A673 (cell line): ENCODE measurements at regions not wholly inside any gene's neighbourhood (a gene's known extent, or its start where the extent isn't known, plus 50 kb on each side); places are given as distances from the start of the nearest gene placed in this dataset.
A peak's percentile ranks its signal among the peaks of the same experiment; 100 is the strongest.

Source experiments
- BruUV-seq: library from RNA; stranded (reverse); fragments of 400-500 nt; replicated peaks from 2 replicates; lab custom pipeline; 2021; lab: Mats Ljungman, UMichigan
- CTCF ChIA-PET: fragments of 300-600 bp; sonication (Branson Sonifier 250); formaldehyde crosslinking; loops from one replicate; lab custom pipeline; 2022; ENCODE audit warnings: antibody characterized with exemption; lab: Charles Lee
- POLR2A ChIA-PET: fragments of 300-600 bp; sonication (Branson Sonifier 250); formaldehyde crosslinking; loops from one replicate; lab custom pipeline; 2022; ENCODE audit warnings: antibody characterized with exemption; ENCODE audit not compliant: low non-redundant PET; lab: Charles Lee
- DNase-seq: peaks from one replicate; pipeline ENCODE4 v3.0.0-alpha.2; 2015; ENCODE audit warnings: low spot score
- H3K27ac ChIP-seq: fragments of 200-600 bp; sonication (generic); 2 replicates; pipeline ENCODE4 v1.5.1; 2016; ENCODE audit warnings: mixed run types, low read depth, mild to moderate bottlenecking, mixed read lengths, antibody characterized with exemption, low read length; ENCODE audit not compliant: poor library complexity, severe bottlenecking
- H3K27me3 ChIP-seq: fragments of 200-600 bp; sonication (generic); replicated peaks from 2 replicates; pipeline ENCODE4 v1.6.1; 2017; ENCODE audit warnings: mixed run types, low read depth, mild to moderate bottlenecking, mixed read lengths, antibody characterized with exemption, low read length; ENCODE audit not compliant: insufficient read depth, poor library complexity
- H3K36me3 ChIP-seq: fragments of 200-600 bp; sonication (generic); 2 replicates; pipeline ENCODE4 v1.6.1; 2016; ENCODE audit warnings: mixed run types, mild to moderate bottlenecking, mixed read lengths, antibody characterized with exemption, low read length; ENCODE audit not compliant: insufficient read depth, poor library complexity, severe bottlenecking
- H3K4me1 ChIP-seq: fragments of 200-600 bp; sonication (generic); 2 replicates; pipeline ENCODE4 v1.6.1; 2017; ENCODE audit warnings: mixed run types, mild to moderate bottlenecking, mixed read lengths, antibody characterized with exemption, low read length; ENCODE audit not compliant: insufficient read depth, poor library complexity, severe bottlenecking
- H3K4me3 ChIP-seq: fragments of 200-600 bp; sonication (generic); 2 replicates; pipeline ENCODE4 v1.5.1; 2016; ENCODE audit warnings: low read depth, mixed run types, mild to moderate bottlenecking, mixed read lengths, low read length; ENCODE audit not compliant: poor library complexity, severe bottlenecking
- H3K9me3 ChIP-seq: fragments of 200-600 bp; sonication (generic); 2 replicates; pipeline ENCODE4 v1.6.1; 2016; ENCODE audit warnings: mixed run types, low read depth, mild to moderate bottlenecking, mixed read lengths, antibody characterized with exemption, low read length; ENCODE audit not compliant: poor library complexity, severe bottlenecking
- EZH2 ChIP-seq: fragments of 200-600 bp; sonication (generic); IDR thresholded peaks from 2 replicates; pipeline ENCODE4 v1.6.1; 2017; ENCODE audit warnings: borderline replicate concordance, low read depth, mild to moderate bottlenecking, mixed read lengths, antibody characterized with exemption, low read length; ENCODE audit not compliant: poor library complexity, severe bottlenecking
- intact Hi-C: fragments of 100-400 bp; cut with micrococcal nuclease; formaldehyde crosslinking; loops from one replicate; pipeline ENCODE4 v1.10.0; 2022; ENCODE audit not compliant: unreplicated experiment
- TF ChIP-seq, protein P1 (sequence below): fragments of 300-800, 200-600 bp; sonication (generic); conservative IDR thresholded peaks from 2 replicates; pipeline ENCODE4 v1.5.1; 2017; ENCODE audit warnings: low read depth, mild to moderate bottlenecking, antibody characterized with exemption, low read length, moderate library complexity, mixed read lengths

GRCh38 chr2:66981074-66981473 is 416.1 kb upstream of the ETAA1 start:
- ChIA-PET POLR2A (no interaction called here), CTCF (no interaction called here)
- Histone ChIP-seq H3K9me3 (no peaks in the 10 kb centered on the region), H3K4me3 (no peak overlapping the region), H3K4me1 (no peaks in the 10 kb centered on the region), H3K27me3 (no peaks in the 10 kb centered on the region), H3K36me3 (no peaks in the 10 kb centered on the region), H3K27ac (no peak overlapping the region)
- intact Hi-C loops = no loop called here
- DNase-seq = no peak
- TF ChIP-seq EZH2 = no peak
- TF ChIP-seq, protein P1, sequence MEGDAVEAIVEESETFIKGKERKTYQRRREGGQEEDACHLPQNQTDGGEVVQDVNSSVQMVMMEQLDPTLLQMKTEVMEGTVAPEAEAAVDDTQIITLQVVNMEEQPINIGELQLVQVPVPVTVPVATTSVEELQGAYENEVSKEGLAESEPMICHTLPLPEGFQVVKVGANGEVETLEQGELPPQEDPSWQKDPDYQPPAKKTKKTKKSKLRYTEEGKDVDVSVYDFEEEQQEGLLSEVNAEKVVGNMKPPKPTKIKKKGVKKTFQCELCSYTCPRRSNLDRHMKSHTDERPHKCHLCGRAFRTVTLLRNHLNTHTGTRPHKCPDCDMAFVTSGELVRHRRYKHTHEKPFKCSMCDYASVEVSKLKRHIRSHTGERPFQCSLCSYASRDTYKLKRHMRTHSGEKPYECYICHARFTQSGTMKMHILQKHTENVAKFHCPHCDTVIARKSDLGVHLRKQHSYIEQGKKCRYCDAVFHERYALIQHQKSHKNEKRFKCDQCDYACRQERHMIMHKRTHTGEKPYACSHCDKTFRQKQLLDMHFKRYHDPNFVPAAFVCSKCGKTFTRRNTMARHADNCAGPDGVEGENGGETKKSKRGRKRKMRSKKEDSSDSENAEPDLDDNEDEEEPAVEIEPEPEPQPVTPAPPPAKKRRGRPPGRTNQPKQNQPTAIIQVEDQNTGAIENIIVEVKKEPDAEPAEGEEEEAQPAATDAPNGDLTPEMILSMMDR = no peak
- no TSS peak for BruUV-seq

GRCh38 chr2:66982766-66983165 is 414.4 kb upstream of the ETAA1 start:
- DNase-seq = no peak
- Histone ChIP-seq H3K36me3 (no peaks in the 10 kb centered on the region), H3K27ac (no peak overlapping the region), H3K27me3 (no peaks in the 10 kb centered on the region), H3K4me1 (no peaks in the 10 kb centered on the region), H3K4me3 (no peak overlapping the region), H3K9me3 (no peaks in the 10 kb centered on the region)
- TF ChIP-seq EZH2 = no peak
- TF ChIP-seq, protein P1 = peak; percentile 13; the same call in 1 of the 2 replicates
- POLR2A ChIA-PET = interaction anchor here (0.6 kb wide), 1 partner anchor 999 kb away, joined by 5 read pairs; no protein-coding TSS in a partner anchor
- no TSS peak for BruUV-seq
- CTCF ChIA-PET = no interaction called here
- intact Hi-C loops = no loop called here

DNA sequence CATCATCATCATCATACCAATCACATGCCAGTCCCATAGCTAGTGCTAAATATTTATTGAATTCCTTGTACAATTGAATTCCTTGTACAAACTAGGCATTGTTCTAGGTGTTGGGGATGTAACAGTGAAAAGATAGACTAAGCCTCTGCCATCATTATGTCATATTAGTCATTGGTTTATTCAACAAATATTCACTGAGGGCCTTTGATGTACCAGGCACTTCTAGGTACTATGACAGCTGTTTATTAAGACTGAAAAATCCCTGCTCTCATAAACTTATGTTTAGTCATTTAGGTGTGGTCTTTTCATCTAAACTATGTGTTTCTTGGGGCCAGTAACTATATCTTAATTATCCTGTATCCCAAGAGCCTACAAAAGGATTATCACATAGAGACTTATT is 412.3 kb upstream of the ETAA1 start:
- TF ChIP-seq EZH2 = no peak
- TF ChIP-seq, protein P1 = no peak

More for the DNA sequence above, 412.3 kb upstream of the ETAA1 start:
- ChIA-PET POLR2A (no interaction called here), CTCF (no interaction called here)
- Histone ChIP-seq H3K4me3 (no peak overlapping the region), H3K27ac (no peak overlapping the region), H3K27me3 (no peaks in the 10 kb centered on the region), H3K4me1 (no peaks in the 10 kb centered on the region), H3K9me3 (no peaks in the 10 kb centered on the region), H3K36me3 (no peaks in the 10 kb centered on the region)
- no peak for DNase-seq
- intact Hi-C loops = no loop called here
- BruUV-seq = no TSS peak
